HG03103 (cell line): ENCODE measurements at regions not wholly inside any gene's neighbourhood (a gene's known extent, or its start where the extent isn't known, plus 50 kb on each side); places are given as distances from the start of the nearest gene placed in this dataset.

ENCODE experiments used
- ATAC-seq: cut with Tn5 transposase; IDR thresholded peaks from one replicate; pipeline ENCODE4 v1.9.1; 2021; ENCODE audit warnings: low read depth; ENCODE audit not compliant: unreplicated experiment

DNA sequence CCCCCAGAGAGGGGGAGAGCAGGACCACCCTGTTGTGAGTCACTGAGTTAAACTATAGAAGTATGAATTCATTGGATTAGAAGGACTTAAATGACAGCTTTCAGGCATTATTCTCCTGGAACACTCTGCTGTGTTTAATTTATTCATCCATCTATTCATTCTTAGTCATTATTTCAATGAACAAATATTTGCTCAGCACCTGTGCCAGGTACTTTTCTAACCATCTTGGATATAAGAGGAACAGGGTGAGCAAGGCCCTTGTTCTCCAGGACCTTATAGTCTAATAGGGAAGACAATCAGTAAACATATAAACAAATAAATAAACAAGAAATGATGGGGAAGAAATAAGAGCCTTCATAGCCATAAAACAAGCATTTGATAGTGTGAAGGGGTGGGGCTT, 483.9 kb upstream of the BRINP1 start:
- ATAC-seq: no peak

GRCh38 chr9:119852390-119852789, 483.2 kb upstream of the BRINP1 start:
- ATAC-seq: no peak

GRCh38 chr9:119844431-119844830, 475.2 kb upstream of the BRINP1 start:
- no peak for ATAC-seq

- ATAC-seq: no peak
These were observed 471.8 kb upstream of the BRINP1 start for GRCh38 chr9:119841016-119841415.

DNA sequence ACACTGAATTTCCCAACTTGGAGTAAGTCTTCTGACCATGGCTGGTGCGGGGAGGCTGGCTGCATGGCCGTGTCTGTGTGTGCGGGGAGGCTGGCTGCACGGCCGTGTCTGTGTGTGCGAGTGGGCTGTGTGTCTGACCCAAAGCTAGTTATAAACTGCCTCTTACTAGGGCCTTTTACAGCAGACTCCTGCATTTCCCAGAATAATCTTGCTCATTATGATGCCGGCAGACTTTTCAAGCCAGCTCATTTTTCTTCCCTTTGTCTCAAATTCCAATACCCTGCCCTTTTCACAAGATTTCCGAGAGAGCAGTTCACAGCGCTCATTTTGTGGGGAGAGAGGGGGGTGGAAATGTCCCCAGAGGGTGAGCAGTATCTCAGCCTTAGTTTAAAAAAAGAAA, 470.7 kb upstream of the BRINP1 start:
- ATAC-seq: no peak

DNA sequence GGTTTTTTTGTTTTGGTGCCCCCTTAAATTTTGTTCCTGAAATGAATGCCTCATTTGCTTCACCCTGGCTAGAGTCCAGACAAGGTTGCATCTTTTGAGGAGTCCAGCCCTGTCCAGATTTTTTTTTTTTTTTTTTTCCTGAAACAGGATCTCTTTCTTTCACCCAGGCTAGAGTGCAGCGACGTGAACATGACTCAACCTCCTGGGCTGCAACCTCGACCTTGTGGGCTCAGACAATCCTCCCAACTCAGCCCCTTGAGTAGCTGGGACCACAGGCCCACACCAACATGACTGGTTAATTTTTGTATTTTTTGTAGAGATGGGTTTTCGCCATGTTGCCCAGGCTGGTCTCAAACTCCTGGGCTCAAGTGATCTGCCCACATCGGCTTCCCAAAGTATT, 469.0 kb upstream of the BRINP1 start:
- ATAC-seq: no peak

DNA sequence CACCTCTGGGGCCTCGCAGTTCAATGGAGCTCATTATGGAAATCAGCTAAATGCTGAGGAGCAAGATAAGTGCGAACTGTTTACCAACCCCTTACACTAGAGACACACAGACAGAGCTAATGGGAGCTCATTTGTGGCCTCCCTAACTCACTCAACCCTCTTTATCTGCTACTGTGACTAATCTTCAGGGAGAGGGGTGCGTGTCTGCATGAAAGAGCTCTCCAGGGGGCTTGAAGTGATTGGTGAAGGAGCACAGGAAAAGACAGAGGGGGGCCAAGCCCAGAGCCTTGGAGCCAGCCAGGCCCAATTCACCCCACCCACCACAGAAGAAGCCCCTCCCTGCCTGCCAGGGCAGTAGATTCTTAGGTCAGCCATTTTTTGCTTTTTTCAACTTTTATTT, 466.8 kb upstream of the BRINP1 start:
- no peak for ATAC-seq

DNA sequence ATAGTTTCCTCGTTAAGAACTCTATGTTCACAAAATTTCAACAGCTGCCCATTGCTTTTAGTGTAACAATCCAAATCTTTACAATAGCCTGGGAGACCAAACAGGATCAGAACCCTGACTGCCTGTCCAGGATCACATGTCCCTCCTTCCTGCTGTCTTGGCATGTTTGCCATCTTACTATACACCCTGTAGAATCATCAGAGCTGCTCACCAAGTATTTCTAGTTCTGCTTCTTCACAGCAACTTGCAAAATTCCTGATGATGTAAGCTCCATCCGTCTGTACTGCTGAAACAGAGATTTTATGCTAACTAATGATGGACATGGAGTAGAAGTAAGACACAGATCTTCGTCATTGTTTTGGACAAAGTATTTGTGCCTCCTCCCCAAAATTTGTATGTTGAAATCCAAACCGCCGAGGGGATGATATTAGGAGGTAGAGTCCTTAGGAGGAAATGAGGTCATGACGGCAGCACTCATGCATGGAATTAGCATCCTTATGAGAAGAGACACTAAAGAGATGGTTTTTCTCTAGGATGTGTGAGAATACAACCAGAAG, 464.9 kb upstream of the BRINP1 start:
- no peak for ATAC-seq

- ATAC-seq: no peak
These were observed 462.1 kb upstream of the BRINP1 start for GRCh38 chr9:119831309-119831708.

- no peak for ATAC-seq
These were observed 460.5 kb upstream of the BRINP1 start for GRCh38 chr9:119829748-119830147.

DNA sequence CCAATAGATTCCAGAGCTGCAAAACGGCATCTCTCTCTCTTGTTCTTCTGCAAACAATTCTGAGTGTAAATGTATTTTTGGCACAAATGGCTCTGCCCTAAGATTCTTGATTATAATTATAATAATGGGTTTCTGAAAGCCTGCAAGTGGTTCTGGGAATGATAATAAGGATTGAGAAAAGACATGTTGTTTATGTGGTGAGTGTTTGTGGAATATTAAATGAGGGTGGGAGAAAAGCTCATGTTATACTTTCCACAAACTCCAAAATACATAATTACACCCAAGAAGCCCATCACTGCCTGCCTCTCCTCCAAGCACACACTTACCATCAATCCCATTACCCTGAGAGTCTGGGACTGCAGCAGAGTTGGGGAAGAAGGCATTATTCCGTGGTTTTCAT, 460.0 kb upstream of the BRINP1 start:
- ATAC-seq: no peak

DNA sequence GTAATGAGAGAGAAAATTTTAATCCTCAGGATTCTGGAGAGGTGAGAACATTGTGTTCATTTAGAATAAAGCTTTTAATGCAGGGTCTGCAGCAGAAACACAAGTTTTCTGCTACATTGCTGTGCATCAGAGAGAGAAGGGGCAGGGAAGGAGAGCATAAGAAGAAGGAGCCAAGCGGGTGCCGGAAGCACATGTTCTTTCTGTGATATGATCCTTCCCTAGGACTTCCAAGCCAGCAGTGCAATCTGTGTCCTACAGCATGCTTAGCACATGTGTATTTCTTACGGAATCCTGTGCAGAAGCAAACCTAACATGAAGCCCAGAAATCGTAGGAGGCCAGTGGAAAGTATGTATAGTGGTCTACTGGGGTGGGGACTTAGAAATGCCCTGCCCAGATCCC, 458.3 kb upstream of the BRINP1 start:
- no peak for ATAC-seq

GRCh38 chr9:119827126-119827525, 457.9 kb upstream of the BRINP1 start:
- no peak for ATAC-seq

DNA sequence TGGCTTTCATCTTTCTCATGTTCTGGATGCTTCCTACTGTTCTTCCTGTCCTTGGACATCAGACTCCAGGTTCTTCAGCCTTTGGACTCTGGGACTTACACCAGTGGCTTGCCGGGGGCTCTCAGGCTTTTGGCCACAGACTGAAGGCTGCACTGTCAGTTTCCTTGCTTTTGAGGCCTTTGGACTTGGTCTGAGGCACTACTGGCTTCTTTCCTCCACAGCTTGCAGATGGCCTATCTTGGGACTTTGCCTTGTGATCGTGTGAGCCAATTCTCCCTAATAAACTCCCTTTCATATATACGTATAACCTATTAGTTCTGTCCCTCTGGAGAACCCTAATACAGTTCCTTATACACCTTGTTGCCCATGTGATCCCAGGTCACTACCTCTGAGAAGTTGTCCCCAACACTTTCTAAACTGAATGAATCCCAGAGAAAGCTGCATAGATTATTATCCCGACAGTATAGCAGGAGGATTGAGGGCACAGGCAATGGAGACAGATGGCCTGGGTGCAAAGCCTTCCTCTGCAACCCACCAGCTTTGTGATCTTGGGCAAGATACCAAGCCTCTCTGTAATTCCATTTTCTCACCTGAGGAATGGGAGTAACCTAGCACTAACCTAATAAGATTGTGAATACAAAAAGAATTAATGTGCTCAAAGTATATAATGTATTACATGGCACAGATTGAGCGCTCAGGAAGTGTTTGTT, 449.6 kb upstream of the BRINP1 start:
- ATAC-seq: no peak

GRCh38 chr9:119810645-119811429, 441.6 kb upstream of the BRINP1 start:
- no peak for ATAC-seq

DNA sequence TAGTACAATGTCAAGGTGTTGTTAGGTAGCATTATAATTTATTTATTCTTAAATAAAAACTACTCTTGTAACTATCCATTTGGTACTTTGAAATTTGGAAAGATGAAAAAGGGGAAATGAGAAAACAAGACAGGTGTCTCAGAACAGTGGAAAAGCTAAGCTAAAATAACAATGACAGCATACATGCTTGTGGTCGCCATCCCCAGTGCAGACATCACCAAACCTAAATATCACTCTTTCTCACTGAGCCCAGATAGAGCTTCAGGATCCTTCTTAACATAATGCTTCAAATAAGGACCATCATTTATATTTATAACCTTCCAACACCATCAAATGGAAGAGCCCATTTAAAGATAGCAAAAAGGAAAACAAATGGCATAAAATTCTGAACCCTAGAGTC, 434.4 kb upstream of the BRINP1 start:
- no peak for ATAC-seq

- ATAC-seq: no peak
These were observed 433.4 kb upstream of the BRINP1 start for GRCh38 chr9:119802621-119803020.

DNA sequence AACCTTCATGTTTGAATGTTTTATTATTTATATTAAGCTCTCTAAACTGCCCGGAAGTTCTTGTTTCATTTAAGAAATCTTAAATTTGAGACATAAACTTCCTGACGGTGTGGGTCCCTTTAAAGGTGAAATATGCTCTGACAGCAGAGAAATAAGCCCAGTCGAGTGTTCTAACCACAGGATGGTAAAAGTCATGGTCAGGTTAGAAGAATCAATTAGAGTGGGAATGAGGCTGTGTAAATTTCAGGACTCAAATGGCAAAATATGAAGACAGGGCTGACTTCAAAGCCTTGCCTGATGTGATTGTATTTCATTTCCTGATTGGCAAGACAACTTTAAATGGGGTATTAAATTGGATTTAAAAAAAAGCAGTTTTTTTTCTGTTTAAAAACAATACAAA, 432.9 kb upstream of the BRINP1 start:
- no peak for ATAC-seq

- no peak for ATAC-seq
These were observed 432.1 kb upstream of the BRINP1 start for GRCh38 chr9:119801311-119801710.

GRCh38 chr9:119795395-119795794, 426.2 kb upstream of the BRINP1 start:
- no peak for ATAC-seq

- no peak for ATAC-seq
These were observed 425.6 kb upstream of the BRINP1 start for GRCh38 chr9:119794836-119795235.

DNA sequence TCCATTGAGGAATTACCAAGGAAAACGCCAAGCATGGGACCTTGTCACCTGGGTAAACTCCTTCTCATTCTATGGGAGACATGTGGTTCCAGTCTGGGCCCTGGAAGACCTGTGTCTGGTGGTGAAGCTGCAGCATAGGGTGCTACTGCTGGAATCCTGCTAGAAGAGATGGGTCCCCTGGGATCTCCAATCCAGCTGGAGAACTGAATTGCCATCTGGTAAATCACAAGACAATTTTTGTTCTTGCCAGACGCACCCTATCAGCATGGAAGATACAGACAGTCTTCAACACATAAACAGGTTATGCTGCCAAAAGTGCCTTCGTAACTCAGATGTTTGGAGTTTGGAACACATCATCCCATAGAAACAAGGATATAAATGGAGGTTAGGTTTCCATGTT, 424.0 kb upstream of the BRINP1 start:
- ATAC-seq: no peak
